ENCODE measurements at regions not wholly inside any gene's neighbourhood (a gene's known extent, or its start where the extent isn't known, plus 50 kb on each side); places are given as distances from the start of the nearest gene placed in this dataset. TPM values are rescaled to one million over a fixed set of nuclear protein-coding genes. Genes with fewer than 3 reads are reported as not detected.

GRCh38 chr13:31686670-31687425 lies 52.5 kb upstream of the RXFP2 start (continued):
- no peak for TF ChIP-seq KDM5A (IDR thresholded peaks at IDR 0.05; ENCODE audit: low read length)
- no peak for TF ChIP-seq SP2 (IDR thresholded peaks at IDR 0.05; ENCODE audit: low read length)
- no peak for TF ChIP-seq KDM1A (IDR thresholded peaks at IDR 0.05; ENCODE audit: borderline replicate concordance, low read length)
- no peak for TF ChIP-seq MAX (IDR thresholded peaks at IDR 0.05)

Small RNA genes lying in the stretch of these regions (small RNA-seq; reads per million reads assigned to genes)
- gene AL161616.1 (ENCODE audit: insufficient read depth), result not detected
